Hepatocyte (in vitro differentiated cells): ENCODE measurements at regions not wholly inside any gene's neighbourhood (a gene's known extent, or its start where the extent isn't known, plus 50 kb on each side); places are given as distances from the start of the nearest gene placed in this dataset.

Experiments
- DNase-seq: peaks from one replicate; pipeline ENCODE4 v3.0.0-alpha.2; 2016; ENCODE audit warnings: low spot score
- H2AFZ ChIP-seq: fragments of 200-600 bp; sonication (generic); 2 replicates; pipeline ENCODE4 v1.6.0; 2016; ENCODE audit warnings: antibody characterized with exemption, mild to moderate bottlenecking
- H3K27ac ChIP-seq: fragments of 200-600 bp; sonication (generic); 2 replicates; pipeline ENCODE4 v1.5.1; 2016; ENCODE audit warnings: mild to moderate bottlenecking
- H3K27me3 ChIP-seq: fragments of 200-600 bp; sonication (generic); 2 replicates; pipeline ENCODE4 v1.6.1; 2016
- H3K36me3 ChIP-seq: fragments of 200-600 bp; sonication (generic); replicated peaks from 2 replicates; pipeline ENCODE4 v1.5.1; 2016; ENCODE audit warnings: low read depth; ENCODE audit not compliant: insufficient read depth
- H3K4me1 ChIP-seq: fragments of 200-600 bp; sonication (generic); 2 replicates; pipeline ENCODE4 v1.5.1; 2016; ENCODE audit warnings: mild to moderate bottlenecking, moderate library complexity; ENCODE audit not compliant: insufficient read depth
- H3K4me2 ChIP-seq: fragments of 200-600 bp; sonication (generic); 2 replicates; pipeline ENCODE4 v1.6.0; 2016
- H3K4me3 ChIP-seq: fragments of 200-600 bp; sonication (generic); 2 replicates; pipeline ENCODE4 v1.5.1; 2016; ENCODE audit warnings: mild to moderate bottlenecking
- H3K79me2 ChIP-seq: fragments of 200-600 bp; sonication (generic); 2 replicates; pipeline ENCODE4 v1.6.0; 2017; ENCODE audit warnings: mild to moderate bottlenecking
- H3K9me2 ChIP-seq: fragments of 200-600 bp; sonication (generic); replicated peaks from 2 replicates; pipeline ENCODE4 v1.6.0; 2017; ENCODE audit warnings: mild to moderate bottlenecking; ENCODE audit not compliant: insufficient read depth
- H3K9me3 ChIP-seq: fragments of 200-600 bp; sonication (generic); 2 replicates; pipeline ENCODE4 v1.5.1; 2016; ENCODE audit warnings: low read depth, mild to moderate bottlenecking
- H4K20me1 ChIP-seq: fragments of 200-600 bp; sonication (generic); 2 replicates; pipeline ENCODE4 v1.6.0; 2016; ENCODE audit warnings: mild to moderate bottlenecking; ENCODE audit not compliant: insufficient read depth, poor library complexity, severe bottlenecking
- EZH2 ChIP-seq: fragments of 200-600 bp; sonication (generic); IDR thresholded peaks from 2 replicates; pipeline ENCODE4 v1.6.1; 2016; ENCODE audit warnings: antibody characterized with exemption, mild to moderate bottlenecking, borderline replicate concordance
- EZH2phosphoT487 ChIP-seq: fragments of 200-600 bp; sonication (generic); IDR thresholded peaks from one replicate; pipeline ENCODE4 v1.6.1; 2018; ENCODE audit warnings: antibody characterized with exemption, mild to moderate bottlenecking, low read depth, moderate library complexity; ENCODE audit not compliant: unreplicated experiment, severe bottlenecking
- WGBS: methylation state at CpG from one replicate; pipeline ENCODE4 v1.1.6; 2016; ENCODE audit warnings: low lambda C conversion rate; ENCODE audit errors: missing lambda C conversion rate; 5-methylcytosine and 5-hydroxymethylcytosine counted together
- TF ChIP-seq, protein P1 (sequence below): fragments of 200-600 bp; sonication (generic); IDR thresholded peaks from 2 replicates; pipeline ENCODE4 v1.5.1; 2016; ENCODE audit warnings: antibody characterized with exemption, mild to moderate bottlenecking; ENCODE audit not compliant: poor library complexity

GRCh38 chr1:98454666-98455065, 206.9 kb upstream of the SNX7 start:
- Histone ChIP-seq H3K4me3 (no peak overlapping the region), H3K27ac (no peak overlapping the region), H2AFZ (no peak overlapping the region), H3K27me3 (no peaks in the 10 kb centered on the region), H3K79me2 (no peaks in the 10 kb centered on the region), H3K9me2 (no peaks in the 10 kb centered on the region), H3K4me1 (peaks cover 7% of the 10 kb centered on the region), H3K36me3 (no peaks in the 10 kb centered on the region), H4K20me1 (no peaks in the 10 kb centered on the region), H3K4me2 (no peak overlapping the region), H3K9me3 (no peaks in the 10 kb centered on the region)
- TF ChIP-seq, protein P1, sequence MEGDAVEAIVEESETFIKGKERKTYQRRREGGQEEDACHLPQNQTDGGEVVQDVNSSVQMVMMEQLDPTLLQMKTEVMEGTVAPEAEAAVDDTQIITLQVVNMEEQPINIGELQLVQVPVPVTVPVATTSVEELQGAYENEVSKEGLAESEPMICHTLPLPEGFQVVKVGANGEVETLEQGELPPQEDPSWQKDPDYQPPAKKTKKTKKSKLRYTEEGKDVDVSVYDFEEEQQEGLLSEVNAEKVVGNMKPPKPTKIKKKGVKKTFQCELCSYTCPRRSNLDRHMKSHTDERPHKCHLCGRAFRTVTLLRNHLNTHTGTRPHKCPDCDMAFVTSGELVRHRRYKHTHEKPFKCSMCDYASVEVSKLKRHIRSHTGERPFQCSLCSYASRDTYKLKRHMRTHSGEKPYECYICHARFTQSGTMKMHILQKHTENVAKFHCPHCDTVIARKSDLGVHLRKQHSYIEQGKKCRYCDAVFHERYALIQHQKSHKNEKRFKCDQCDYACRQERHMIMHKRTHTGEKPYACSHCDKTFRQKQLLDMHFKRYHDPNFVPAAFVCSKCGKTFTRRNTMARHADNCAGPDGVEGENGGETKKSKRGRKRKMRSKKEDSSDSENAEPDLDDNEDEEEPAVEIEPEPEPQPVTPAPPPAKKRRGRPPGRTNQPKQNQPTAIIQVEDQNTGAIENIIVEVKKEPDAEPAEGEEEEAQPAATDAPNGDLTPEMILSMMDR: no peak
- TF ChIP-seq EZH2: no peak
- no peak for TF ChIP-seq EZH2phosphoT487
- WGBS: 71% methylated on average over 4 of the region's 4 CpGs
- no peak for DNase-seq

DNA sequence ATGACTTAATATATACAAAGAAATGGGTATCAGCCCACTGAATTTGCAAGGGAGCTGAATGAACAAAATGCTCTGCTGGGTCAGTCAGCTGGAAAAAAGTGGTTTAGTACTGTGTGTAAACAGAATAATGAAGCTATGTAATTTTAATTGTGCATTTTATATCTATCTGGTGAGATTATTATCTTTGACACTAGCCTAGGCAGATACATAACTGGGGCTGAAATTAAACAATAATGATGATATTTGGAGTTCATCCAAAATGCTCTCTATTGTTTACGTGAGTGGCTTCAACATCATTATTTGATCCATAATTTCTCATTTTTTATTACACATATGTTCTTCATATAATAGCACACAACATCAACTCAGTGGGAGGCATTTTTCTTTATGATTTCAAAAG, 208.5 kb upstream of the SNX7 start:
- WGBS: 79% methylated on average over 1 of the region's 1 CpG
- H4K20me1 ChIP-seq: no peaks in the 10 kb centered on the region
- H3K27me3 ChIP-seq: no peaks in the 10 kb centered on the region
- H3K9me3 ChIP-seq: no peaks in the 10 kb centered on the region
- H3K9me2 ChIP-seq: no peaks in the 10 kb centered on the region
- H3K4me1 ChIP-seq: peaks cover 3% of the 10 kb centered on the region
- no peaks in the 10 kb centered on the region for H3K36me3 ChIP-seq
- no peaks in the 10 kb centered on the region for H3K79me2 ChIP-seq
- no peak overlapping the region for H3K4me2 ChIP-seq
- DNase-seq: no peak
- H2AFZ ChIP-seq: no peak overlapping the region
- no peak overlapping the region for H3K27ac ChIP-seq
- H3K4me3 ChIP-seq: no peak overlapping the region
- no peak for TF ChIP-seq EZH2
- TF ChIP-seq, protein P1: no peak
- no peak for TF ChIP-seq EZH2phosphoT487

GRCh38 chr1:98452162-98452561, 209.4 kb upstream of the SNX7 start:
- Histone ChIP-seq H4K20me1 (no peaks in the 10 kb centered on the region), H3K4me3 (no peak overlapping the region)

More at GRCh38 chr1:98452162-98452561, 209.4 kb upstream of the SNX7 start:
- Histone ChIP-seq H3K9me3 (no peaks in the 10 kb centered on the region), H3K36me3 (no peaks in the 10 kb centered on the region), H3K27me3 (no peaks in the 10 kb centered on the region), H3K4me1 (no peaks in the 10 kb centered on the region), H2AFZ (no peak overlapping the region), H3K27ac (no peak overlapping the region), H3K9me2 (no peaks in the 10 kb centered on the region), H3K79me2 (no peaks in the 10 kb centered on the region), H3K4me2 (no peak overlapping the region)
- TF ChIP-seq EZH2 (no peak), EZH2phosphoT487 (no peak)
- TF ChIP-seq, protein P1: no peak
- no peak for DNase-seq
- WGBS: 64% methylated on average over 2 of the region's 2 CpGs
